ENCODE measurements at regions not wholly inside any gene's neighbourhood (a gene's known extent, or its start where the extent isn't known, plus 50 kb on each side); places are given as distances from the start of the nearest gene placed in this dataset.
"Not testable (repeated sequence)": the region's sequence is repeated elsewhere in the genome, so short reads cannot be mapped to it uniquely, and the experiment has no call there.

- DNase-seq (ENCODE audit: low read depth), result no peak
Observed at GRCh38 chr2:150135223-150135883, 352.1 kb downstream of the RND3 start.

GRCh38 chr2:150134223-150134857 is 353.1 kb downstream of the RND3 start:
- DNase-seq (ENCODE audit: low read depth), result no peak

GRCh38 chr2:150133623-150134022 is 353.8 kb downstream of the RND3 start:
- peak; percentile 56 for DNase-seq (ENCODE audit: low read depth)

- DNase-seq (ENCODE audit: low read depth), result no peak
Observed at GRCh38 chr2:150129921-150130575, 357.4 kb downstream of the RND3 start.

- DNase-seq (ENCODE audit: low read depth), result no peak
Observed at GRCh38 chr2:150127995-150128394, 359.5 kb downstream of the RND3 start.

- DNase-seq (ENCODE audit: low read depth), result no peak
Observed at GRCh38 chr2:150127346-150127990, 360.0 kb downstream of the RND3 start.

GRCh38 chr2:150126839-150127238 is 360.6 kb downstream of the RND3 start:
- DNase-seq (ENCODE audit: low read depth), result no peak

GRCh38 chr2:150126143-150126740 is 361.2 kb downstream of the RND3 start:
- DNase-seq (ENCODE audit: low read depth), result no peak

- peak; percentile 56 for DNase-seq (ENCODE audit: low read depth)
Observed at GRCh38 chr2:150125708-150126107, 361.8 kb downstream of the RND3 start.

GRCh38 chr2:150125188-150125587 is 362.3 kb downstream of the RND3 start:
- DNase-seq (ENCODE audit: low read depth), result no peak

GRCh38 chr2:150124739-150125138 is 362.7 kb downstream of the RND3 start:
- DNase-seq (ENCODE audit: low read depth), result no peak

GRCh38 chr2:150122871-150123613 is 364.4 kb downstream of the RND3 start:
- no peak for DNase-seq (ENCODE audit: low read depth)

- no peak for DNase-seq (ENCODE audit: low read depth)
Observed at GRCh38 chr2:150122156-150122555, 365.3 kb downstream of the RND3 start.

GRCh38 chr2:150120326-150120955 is 367.0 kb downstream of the RND3 start:
- no peak for DNase-seq (ENCODE audit: low read depth)

- DNase-seq (ENCODE audit: low read depth), result no peak
Observed at GRCh38 chr2:150119819-150120218, 367.6 kb downstream of the RND3 start.

- not testable (repeated sequence) for DNase-seq (ENCODE audit: low read depth)
Observed at GRCh38 chr2:150114089-150114488, 373.4 kb downstream of the RND3 start.

GRCh38 chr2:150110548-150110947 is 376.9 kb downstream of the RND3 start:
- DNase-seq (ENCODE audit: low read depth), result no peak

GRCh38 chr2:150109912-150110311 is 377.6 kb downstream of the RND3 start:
- DNase-seq (ENCODE audit: low read depth), result no peak

- DNase-seq (ENCODE audit: low read depth), result no peak
Observed at GRCh38 chr2:150109028-150109427, 378.4 kb downstream of the RND3 start.

GRCh38 chr2:150107816-150108215 is 379.7 kb downstream of the RND3 start:
- DNase-seq (ENCODE audit: low read depth), result no peak

GRCh38 chr2:150107170-150107569 is 380.3 kb downstream of the RND3 start:
- DNase-seq (ENCODE audit: low read depth), result no peak
